GM23338 (cell line): ENCODE measurements at regions not wholly inside any gene's neighbourhood (a gene's known extent, or its start where the extent isn't known, plus 50 kb on each side); places are given as distances from the start of the nearest gene placed in this dataset.

Experiments
- ATAC-seq: fragments of 200-7000 bp; cut with Tn5 transposase; 3 replicates; pipeline ENCODE4 v1.9.1; 2020
- DNase-seq: peaks from one replicate; pipeline ENCODE4 v3.0.0-alpha.2; 2015; ENCODE audit warnings: low spot score
- H2AFZ ChIP-seq: fragments of 200-600 bp; sonication (generic); 2 replicates; pipeline ENCODE4 v1.8.0; 2016; ENCODE audit warnings: antibody characterized with exemption, mild to moderate bottlenecking, moderate library complexity
- H3F3A ChIP-seq: fragments of 200-600 bp; sonication (generic); replicated peaks from 2 replicates; pipeline ENCODE4 v1.8.0; 2017; ENCODE audit warnings: antibody characterized with exemption, mixed run types, low read depth
- H3K27ac ChIP-seq: fragments of 200-600 bp; sonication (generic); 2 replicates; pipeline ENCODE4 v1.6.1; 2016; ENCODE audit warnings: low read depth
- H3K27me3 ChIP-seq: fragments of 200-600 bp; sonication (generic); 2 replicates; pipeline ENCODE4 v1.8.0; 2016; ENCODE audit warnings: mild to moderate bottlenecking, mixed run types, moderate library complexity; ENCODE audit not compliant: insufficient read depth
- H3K36me3 ChIP-seq: fragments of 200-600 bp; sonication (generic); 2 replicates; pipeline ENCODE4 v1.8.0; 2016; ENCODE audit warnings: mild to moderate bottlenecking; ENCODE audit not compliant: insufficient read depth
- H3K4me1 ChIP-seq: fragments of 200-600 bp; sonication (generic); 2 replicates; pipeline ENCODE4 v1.8.0; 2016; ENCODE audit warnings: mild to moderate bottlenecking, moderate library complexity; ENCODE audit not compliant: insufficient read depth
- H3K4me2 ChIP-seq: fragments of 200-600 bp; sonication (generic); 2 replicates; pipeline ENCODE4 v1.7.1; 2017; ENCODE audit warnings: mixed run types
- H3K4me3 ChIP-seq: fragments of 200-600 bp; sonication (generic); 2 replicates; pipeline ENCODE4 v1.6.1; 2016; ENCODE audit warnings: mixed run types
- H3K79me2 ChIP-seq: fragments of 200-600 bp; sonication (generic); replicated peaks from 2 replicates; pipeline ENCODE4 v1.8.0; 2017; ENCODE audit warnings: mild to moderate bottlenecking; ENCODE audit not compliant: insufficient read depth
- H3K9me2 ChIP-seq: fragments of 200-600 bp; sonication (generic); 2 replicates; pipeline ENCODE4 v1.8.0; 2017; ENCODE audit not compliant: insufficient read depth
- H4K20me1 ChIP-seq: fragments of 200-600 bp; sonication (generic); replicated peaks from 2 replicates; pipeline ENCODE4 v1.8.0; 2017; ENCODE audit warnings: mild to moderate bottlenecking; ENCODE audit not compliant: insufficient read depth
- H3K27ac Mint-ChIP-seq: 2 replicates; pipeline ENCODE4 v1.8.0; 2020; ENCODE audit warnings: inconsistent platforms, mild to moderate bottlenecking, moderate library complexity, mixed read lengths
- H3K27me3 Mint-ChIP-seq: 3 replicates; pipeline ENCODE4 v1.8.0; 2022; ENCODE audit warnings: low read depth, mild to moderate bottlenecking, moderate library complexity, mixed read lengths, inconsistent platforms; ENCODE audit not compliant: insufficient read depth, poor library complexity
- H3K36me3 Mint-ChIP-seq: 3 replicates; pipeline ENCODE4 v1.8.0; 2021; ENCODE audit warnings: low read depth, mild to moderate bottlenecking, inconsistent platforms, moderate library complexity, mixed read lengths
- H3K4me1 Mint-ChIP-seq: 3 replicates; pipeline ENCODE4 v1.8.0; 2020; ENCODE audit warnings: mild to moderate bottlenecking, inconsistent platforms, mixed read lengths
- H3K4me3 Mint-ChIP-seq: 3 replicates; pipeline ENCODE4 v1.8.0; 2021; ENCODE audit warnings: moderate library complexity, mild to moderate bottlenecking, inconsistent platforms, mixed read lengths
- H3K9me3 Mint-ChIP-seq: 3 replicates; pipeline ENCODE4 v1.8.0; 2020; ENCODE audit warnings: moderate library complexity, mild to moderate bottlenecking, inconsistent platforms, mixed read lengths
- CREB1 ChIP-seq: fragments of 250-450 bp; sonication (Bioruptor Pico); IDR thresholded peaks from 2 replicates; pipeline ENCODE4 v1.5.0; 2020; ENCODE audit warnings: low read depth, mild to moderate bottlenecking, moderate library complexity
- EZH2 ChIP-seq: fragments of 200-600 bp; sonication (generic); IDR thresholded peaks from one replicate; pipeline ENCODE4 v1.8.0; 2017; ENCODE audit warnings: antibody characterized with exemption, mild to moderate bottlenecking, low read depth; ENCODE audit not compliant: unreplicated experiment
- EZH2phosphoT487 ChIP-seq: fragments of 200-600 bp; sonication (generic); IDR thresholded peaks from one replicate; pipeline ENCODE4 v1.8.1; 2018; ENCODE audit warnings: antibody characterized with exemption; ENCODE audit not compliant: unreplicated experiment
- JUNB ChIP-seq: IDR thresholded peaks from one replicate; pipeline ENCODE4 v1.6.1; 2016; ENCODE audit warnings: antibody characterized with exemption; ENCODE audit not compliant: unreplicated experiment
- NANOG ChIP-seq: IDR thresholded peaks from 2 replicates; pipeline ENCODE4 v1.6.1; 2016; ENCODE audit warnings: antibody characterized with exemption, borderline replicate concordance
- POLR2AphosphoS5 ChIP-seq: IDR thresholded peaks from 2 replicates; pipeline ENCODE4 v1.6.1; 2016; ENCODE audit warnings: antibody characterized with exemption, low read depth
- STAT1 ChIP-seq: IDR thresholded peaks from one replicate; pipeline ENCODE4 v1.6.1; 2016; ENCODE audit warnings: antibody characterized with exemption; ENCODE audit not compliant: unreplicated experiment
- ZNF114 ChIP-seq: fragments of 250-450 bp; sonication (Bioruptor Pico); IDR thresholded peaks from 2 replicates; pipeline ENCODE4 v1.5.0; 2020; ENCODE audit warnings: mild to moderate bottlenecking, moderate library complexity
- ZNF331 ChIP-seq: fragments of 250-450 bp; sonication (Bioruptor Pico); IDR thresholded peaks from 2 replicates; pipeline ENCODE4 v1.5.0; 2020; ENCODE audit warnings: low read depth, mild to moderate bottlenecking, moderate library complexity
- TF ChIP-seq, protein P1 (sequence below), 2 experiments: fragments of 200-600 bp in 1 of 2; sonication (generic) in 1 of 2; conservative IDR thresholded peaks; 2 replicates each; pipeline versions ENCODE4 v1.5.1 to v1.6.1; 2016 to 2017; ENCODE audit warnings: antibody characterized with exemption in 2 of 2, low read depth in 2 of 2, mild to moderate bottlenecking in 2 of 2, moderate library complexity in 1 of 2
- TF ChIP-seq, protein P2 (sequence below): IDR thresholded peaks from 2 replicates; pipeline ENCODE4 v1.6.1; 2016; ENCODE audit warnings: antibody characterized with exemption
- TF ChIP-seq, protein P3 (sequence below): fragments of 250-450 bp; sonication (Bioruptor Pico); IDR thresholded peaks from 2 replicates; pipeline ENCODE4 v1.5.0; 2020; ENCODE audit warnings: mild to moderate bottlenecking, moderate library complexity
- TF ChIP-seq, protein P4 (sequence below): IDR thresholded peaks from one replicate; pipeline ENCODE4 v1.6.1; 2018; ENCODE audit warnings: antibody characterized with exemption; ENCODE audit not compliant: unreplicated experiment

DNA sequence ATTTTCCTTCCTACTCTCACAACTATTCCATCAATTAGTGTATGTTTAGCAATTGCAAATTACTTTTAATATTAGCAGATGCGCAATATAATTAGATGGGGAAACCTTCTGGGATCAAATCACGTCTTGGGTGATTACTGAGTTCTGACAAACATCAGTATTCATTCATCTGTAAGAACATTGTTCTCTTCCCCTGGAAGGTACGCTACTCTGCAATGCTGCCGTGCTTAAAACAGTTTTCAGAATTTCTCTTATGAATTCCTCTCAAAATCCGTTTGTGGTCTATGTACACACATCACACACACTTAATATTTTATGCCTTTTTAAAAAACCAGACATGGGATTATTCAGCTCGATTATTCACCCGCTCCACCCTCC lies 237.5 kb upstream of the NEBL start:
- peaks cover 16% of the 10 kb centered on the region; the same call in 2 of the 3 replicates for H3K4me1 Mint-ChIP-seq
- H3F3A ChIP-seq = no peaks in the 10 kb centered on the region
- peaks cover 7% of the 10 kb centered on the region for H3K27me3 Mint-ChIP-seq
- no peak overlapping the region for H2AFZ ChIP-seq
- H3K27ac Mint-ChIP-seq = no peak overlapping the region
- H3K9me3 Mint-ChIP-seq = no peaks in the 10 kb centered on the region
- no peaks in the 10 kb centered on the region for H3K36me3 Mint-ChIP-seq
- H3K4me3 Mint-ChIP-seq = no peak overlapping the region
- H3K9me2 ChIP-seq = peaks cover 2% of the 10 kb centered on the region; the same call in 1 of the 2 replicates
- DNase-seq = no peak
- H3K36me3 ChIP-seq = no peaks in the 10 kb centered on the region
- no peaks in the 10 kb centered on the region for H4K20me1 ChIP-seq
- no peak for TF ChIP-seq NANOG
- TF ChIP-seq EZH2phosphoT487 = no peak
- no peak for TF ChIP-seq JUNB
- TF ChIP-seq STAT1 = no peak
- TF ChIP-seq, protein P1, sequence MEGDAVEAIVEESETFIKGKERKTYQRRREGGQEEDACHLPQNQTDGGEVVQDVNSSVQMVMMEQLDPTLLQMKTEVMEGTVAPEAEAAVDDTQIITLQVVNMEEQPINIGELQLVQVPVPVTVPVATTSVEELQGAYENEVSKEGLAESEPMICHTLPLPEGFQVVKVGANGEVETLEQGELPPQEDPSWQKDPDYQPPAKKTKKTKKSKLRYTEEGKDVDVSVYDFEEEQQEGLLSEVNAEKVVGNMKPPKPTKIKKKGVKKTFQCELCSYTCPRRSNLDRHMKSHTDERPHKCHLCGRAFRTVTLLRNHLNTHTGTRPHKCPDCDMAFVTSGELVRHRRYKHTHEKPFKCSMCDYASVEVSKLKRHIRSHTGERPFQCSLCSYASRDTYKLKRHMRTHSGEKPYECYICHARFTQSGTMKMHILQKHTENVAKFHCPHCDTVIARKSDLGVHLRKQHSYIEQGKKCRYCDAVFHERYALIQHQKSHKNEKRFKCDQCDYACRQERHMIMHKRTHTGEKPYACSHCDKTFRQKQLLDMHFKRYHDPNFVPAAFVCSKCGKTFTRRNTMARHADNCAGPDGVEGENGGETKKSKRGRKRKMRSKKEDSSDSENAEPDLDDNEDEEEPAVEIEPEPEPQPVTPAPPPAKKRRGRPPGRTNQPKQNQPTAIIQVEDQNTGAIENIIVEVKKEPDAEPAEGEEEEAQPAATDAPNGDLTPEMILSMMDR (conservative IDR thresholded peaks at IDR 0.05; ENCODE audit: low read depth in 2 of 2) = no peak
- no peak for TF ChIP-seq ZNF114 (CRISPR knock-in tag)
- no peak for TF ChIP-seq CREB1 (CRISPR knock-in tag)
- no peak for TF ChIP-seq ZNF331 (CRISPR knock-in tag)
- TF ChIP-seq, protein P2, sequence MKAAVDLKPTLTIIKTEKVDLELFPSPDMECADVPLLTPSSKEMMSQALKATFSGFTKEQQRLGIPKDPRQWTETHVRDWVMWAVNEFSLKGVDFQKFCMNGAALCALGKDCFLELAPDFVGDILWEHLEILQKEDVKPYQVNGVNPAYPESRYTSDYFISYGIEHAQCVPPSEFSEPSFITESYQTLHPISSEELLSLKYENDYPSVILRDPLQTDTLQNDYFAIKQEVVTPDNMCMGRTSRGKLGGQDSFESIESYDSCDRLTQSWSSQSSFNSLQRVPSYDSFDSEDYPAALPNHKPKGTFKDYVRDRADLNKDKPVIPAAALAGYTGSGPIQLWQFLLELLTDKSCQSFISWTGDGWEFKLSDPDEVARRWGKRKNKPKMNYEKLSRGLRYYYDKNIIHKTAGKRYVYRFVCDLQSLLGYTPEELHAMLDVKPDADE = no peak
- no peak for TF ChIP-seq POLR2AphosphoS5
- TF ChIP-seq, protein P3, sequence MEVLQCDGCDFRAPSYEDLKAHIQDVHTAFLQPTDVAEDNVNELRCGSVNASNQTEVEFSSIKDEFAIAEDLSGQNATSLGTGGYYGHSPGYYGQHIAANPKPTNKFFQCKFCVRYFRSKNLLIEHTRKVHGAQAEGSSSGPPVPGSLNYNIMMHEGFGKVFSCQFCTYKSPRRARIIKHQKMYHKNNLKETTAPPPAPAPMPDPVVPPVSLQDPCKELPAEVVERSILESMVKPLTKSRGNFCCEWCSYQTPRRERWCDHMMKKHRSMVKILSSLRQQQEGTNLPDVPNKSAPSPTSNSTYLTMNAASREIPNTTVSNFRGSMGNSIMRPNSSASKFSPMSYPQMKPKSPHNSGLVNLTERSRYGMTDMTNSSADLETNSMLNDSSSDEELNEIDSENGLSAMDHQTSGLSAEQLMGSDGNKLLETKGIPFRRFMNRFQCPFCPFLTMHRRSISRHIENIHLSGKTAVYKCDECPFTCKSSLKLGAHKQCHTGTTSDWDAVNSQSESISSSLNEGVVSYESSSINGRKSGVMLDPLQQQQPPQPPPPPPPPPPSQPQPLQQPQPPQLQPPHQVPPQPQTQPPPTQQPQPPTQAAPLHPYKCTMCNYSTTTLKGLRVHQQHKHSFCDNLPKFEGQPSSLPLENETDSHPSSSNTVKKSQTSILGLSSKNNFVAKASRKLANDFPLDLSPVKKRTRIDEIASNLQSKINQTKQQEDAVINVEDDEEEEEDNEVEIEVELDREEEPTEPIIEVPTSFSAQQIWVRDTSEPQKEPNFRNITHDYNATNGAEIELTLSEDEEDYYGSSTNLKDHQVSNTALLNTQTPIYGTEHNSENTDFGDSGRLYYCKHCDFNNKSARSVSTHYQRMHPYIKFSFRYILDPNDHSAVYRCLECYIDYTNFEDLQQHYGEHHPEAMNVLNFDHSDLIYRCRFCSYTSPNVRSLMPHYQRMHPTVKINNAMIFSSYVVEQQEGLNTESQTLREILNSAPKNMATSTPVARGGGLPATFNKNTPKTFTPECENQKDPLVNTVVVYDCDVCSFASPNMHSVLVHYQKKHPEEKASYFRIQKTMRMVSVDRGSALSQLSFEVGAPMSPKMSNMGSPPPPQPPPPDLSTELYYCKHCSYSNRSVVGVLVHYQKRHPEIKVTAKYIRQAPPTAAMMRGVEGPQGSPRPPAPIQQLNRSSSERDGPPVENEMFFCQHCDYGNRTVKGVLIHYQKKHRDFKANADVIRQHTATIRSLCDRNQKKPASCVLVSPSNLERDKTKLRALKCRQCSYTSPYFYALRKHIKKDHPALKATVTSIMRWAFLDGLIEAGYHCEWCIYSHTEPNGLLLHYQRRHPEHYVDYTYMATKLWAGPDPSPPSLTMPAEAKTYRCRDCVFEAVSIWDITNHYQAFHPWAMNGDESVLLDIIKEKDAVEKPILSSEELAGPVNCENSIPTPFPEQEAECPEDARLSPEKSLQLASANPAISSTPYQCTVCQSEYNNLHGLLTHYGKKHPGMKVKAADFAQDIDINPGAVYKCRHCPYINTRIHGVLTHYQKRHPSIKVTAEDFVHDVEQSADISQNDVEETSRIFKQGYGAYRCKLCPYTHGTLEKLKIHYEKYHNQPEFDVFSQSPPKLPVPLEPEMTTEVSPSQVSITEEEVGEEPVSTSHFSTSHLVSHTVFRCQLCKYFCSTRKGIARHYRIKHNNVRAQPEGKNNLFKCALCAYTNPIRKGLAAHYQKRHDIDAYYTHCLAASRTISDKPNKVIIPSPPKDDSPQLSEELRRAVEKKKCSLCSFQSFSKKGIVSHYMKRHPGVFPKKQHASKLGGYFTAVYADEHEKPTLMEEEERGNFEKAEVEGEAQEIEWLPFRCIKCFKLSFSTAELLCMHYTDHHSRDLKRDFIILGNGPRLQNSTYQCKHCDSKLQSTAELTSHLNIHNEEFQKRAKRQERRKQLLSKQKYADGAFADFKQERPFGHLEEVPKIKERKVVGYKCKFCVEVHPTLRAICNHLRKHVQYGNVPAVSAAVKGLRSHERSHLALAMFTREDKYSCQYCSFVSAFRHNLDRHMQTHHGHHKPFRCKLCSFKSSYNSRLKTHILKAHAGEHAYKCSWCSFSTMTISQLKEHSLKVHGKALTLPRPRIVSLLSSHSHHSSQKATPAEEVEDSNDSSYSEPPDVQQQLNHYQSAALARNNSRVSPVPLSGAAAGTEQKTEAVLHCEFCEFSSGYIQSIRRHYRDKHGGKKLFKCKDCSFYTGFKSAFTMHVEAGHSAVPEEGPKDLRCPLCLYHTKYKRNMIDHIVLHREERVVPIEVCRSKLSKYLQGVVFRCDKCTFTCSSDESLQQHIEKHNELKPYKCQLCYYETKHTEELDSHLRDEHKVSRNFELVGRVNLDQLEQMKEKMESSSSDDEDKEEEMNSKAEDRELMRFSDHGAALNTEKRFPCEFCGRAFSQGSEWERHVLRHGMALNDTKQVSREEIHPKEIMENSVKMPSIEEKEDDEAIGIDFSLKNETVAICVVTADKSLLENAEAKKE (CRISPR knock-in tag) = no peak
- TF ChIP-seq, protein P4, sequence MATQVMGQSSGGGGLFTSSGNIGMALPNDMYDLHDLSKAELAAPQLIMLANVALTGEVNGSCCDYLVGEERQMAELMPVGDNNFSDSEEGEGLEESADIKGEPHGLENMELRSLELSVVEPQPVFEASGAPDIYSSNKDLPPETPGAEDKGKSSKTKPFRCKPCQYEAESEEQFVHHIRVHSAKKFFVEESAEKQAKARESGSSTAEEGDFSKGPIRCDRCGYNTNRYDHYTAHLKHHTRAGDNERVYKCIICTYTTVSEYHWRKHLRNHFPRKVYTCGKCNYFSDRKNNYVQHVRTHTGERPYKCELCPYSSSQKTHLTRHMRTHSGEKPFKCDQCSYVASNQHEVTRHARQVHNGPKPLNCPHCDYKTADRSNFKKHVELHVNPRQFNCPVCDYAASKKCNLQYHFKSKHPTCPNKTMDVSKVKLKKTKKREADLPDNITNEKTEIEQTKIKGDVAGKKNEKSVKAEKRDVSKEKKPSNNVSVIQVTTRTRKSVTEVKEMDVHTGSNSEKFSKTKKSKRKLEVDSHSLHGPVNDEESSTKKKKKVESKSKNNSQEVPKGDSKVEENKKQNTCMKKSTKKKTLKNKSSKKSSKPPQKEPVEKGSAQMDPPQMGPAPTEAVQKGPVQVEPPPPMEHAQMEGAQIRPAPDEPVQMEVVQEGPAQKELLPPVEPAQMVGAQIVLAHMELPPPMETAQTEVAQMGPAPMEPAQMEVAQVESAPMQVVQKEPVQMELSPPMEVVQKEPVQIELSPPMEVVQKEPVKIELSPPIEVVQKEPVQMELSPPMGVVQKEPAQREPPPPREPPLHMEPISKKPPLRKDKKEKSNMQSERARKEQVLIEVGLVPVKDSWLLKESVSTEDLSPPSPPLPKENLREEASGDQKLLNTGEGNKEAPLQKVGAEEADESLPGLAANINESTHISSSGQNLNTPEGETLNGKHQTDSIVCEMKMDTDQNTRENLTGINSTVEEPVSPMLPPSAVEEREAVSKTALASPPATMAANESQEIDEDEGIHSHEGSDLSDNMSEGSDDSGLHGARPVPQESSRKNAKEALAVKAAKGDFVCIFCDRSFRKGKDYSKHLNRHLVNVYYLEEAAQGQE = no peak
- TF ChIP-seq EZH2 = no peak
- no peak overlapping the region for H3K4me3 ChIP-seq
- no peaks in the 10 kb centered on the region for H3K79me2 ChIP-seq
- no peaks in the 10 kb centered on the region for H3K27me3 ChIP-seq
- no peak overlapping the region for H3K27ac ChIP-seq
- no peak overlapping the region for H3K4me2 ChIP-seq
- peaks cover 13% of the 10 kb centered on the region for H3K4me1 ChIP-seq
- ATAC-seq = no peak
